GM18520 (cell line): ENCODE measurements at regions not wholly inside any gene's neighbourhood (a gene's known extent, or its start where the extent isn't known, plus 50 kb on each side); places are given as distances from the start of the nearest gene placed in this dataset.
"Not testable (repeated sequence)": the region's sequence is repeated elsewhere in the genome, so short reads cannot be mapped to it uniquely, and the experiment has no call there.

Source experiments
- ATAC-seq: cut with Tn5 transposase; IDR thresholded peaks from one replicate; pipeline ENCODE4 v1.9.1; 2021; ENCODE audit not compliant: unreplicated experiment

DNA sequence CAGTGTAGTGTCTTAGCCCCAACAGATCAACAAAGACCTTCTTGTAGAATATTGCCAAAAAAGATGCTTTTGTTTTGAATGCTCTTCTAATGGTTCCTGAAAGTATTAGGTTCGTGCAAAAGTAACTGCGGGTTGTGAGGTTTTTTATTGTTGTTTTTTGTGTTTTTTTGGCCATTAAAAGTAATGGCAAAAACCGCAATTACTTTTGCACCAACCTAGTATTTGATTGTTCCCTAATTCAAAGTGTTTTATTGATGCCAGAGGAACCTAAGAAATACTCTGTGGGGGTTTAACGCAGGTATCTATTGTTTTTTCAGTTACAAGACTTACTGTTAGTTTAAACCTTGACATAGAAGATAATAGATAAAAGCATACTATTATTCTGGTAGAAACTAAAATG lies 150.8 kb upstream of the DAAM1 start:
- no peak for ATAC-seq

DNA sequence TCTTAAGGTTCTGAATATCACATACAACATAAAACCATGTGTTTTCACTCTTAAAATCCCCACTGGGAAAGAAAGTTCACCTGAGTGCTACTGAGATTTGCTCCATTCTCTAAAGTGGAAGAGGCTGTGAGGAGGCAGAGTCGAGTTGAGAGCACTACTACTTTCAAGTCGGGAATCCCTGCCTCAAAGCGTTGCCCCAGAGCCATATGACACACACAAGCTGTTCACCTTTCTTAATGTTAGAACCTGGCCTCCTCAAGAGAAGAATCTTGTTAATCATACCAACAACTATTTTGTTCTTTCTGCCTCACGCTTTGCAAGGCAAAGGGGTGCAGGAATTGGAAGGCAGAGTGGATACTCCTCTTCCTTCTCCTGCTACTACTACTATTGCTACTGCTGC lies 149.7 kb upstream of the DAAM1 start:
- no peak for ATAC-seq

DNA sequence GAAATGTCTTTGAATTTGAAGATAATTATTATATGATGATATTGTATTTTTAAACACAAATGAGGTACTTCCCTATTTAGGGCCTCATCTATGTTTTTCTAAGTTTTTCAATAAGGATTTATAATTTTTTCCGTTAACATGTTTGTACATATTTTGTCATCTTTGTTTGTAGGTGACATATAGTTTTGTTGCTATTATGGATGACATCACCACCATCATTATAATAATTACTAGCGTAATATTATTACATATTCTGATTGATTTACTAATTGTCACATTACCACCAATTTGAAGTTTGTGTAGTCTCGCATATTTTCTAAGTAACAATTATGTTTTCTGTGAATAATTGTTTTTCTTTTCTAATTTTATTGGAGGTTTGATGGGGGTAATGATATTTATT lies 147.2 kb upstream of the DAAM1 start:
- ATAC-seq, result no peak

DNA sequence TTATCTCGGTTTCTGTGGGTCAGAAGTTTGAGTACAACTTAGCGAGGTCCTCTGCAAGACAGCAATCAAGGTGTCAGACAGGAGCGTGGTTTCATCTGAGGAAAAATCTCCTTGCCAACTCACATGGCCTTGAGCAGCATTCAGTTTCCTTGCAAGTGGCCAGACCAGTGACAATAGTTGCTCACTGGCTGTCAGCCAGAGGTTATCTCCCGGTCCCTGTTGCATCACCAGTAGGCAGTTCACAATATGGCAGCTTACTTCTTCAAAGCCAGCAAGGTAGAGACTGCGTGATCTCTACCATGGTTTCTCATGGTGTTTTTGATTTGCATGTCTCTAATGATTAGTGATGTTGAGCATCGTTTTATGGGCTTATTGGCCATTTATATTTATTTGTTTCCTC lies 143.8 kb upstream of the DAAM1 start:
- ATAC-seq, result no peak

DNA sequence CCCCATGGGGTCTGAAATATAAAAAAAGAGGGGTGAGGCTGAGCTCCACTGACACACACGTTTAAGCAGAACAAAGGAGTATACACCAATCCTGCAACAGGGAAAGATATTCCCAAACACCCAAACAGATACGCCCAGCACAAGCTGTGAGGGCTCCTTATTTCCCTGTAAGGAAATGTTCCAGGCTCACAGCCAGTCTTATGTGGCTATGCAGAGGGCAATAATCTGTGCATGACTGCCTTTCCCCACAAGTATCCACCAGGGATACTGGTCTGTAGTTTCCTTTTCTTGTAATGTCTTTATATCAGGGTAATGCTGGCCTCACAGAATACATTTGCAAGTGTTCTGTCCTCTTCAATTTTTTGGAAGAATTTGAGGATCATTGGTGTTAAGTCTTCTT lies 141.7 kb upstream of the DAAM1 start:
- no peak for ATAC-seq

DNA sequence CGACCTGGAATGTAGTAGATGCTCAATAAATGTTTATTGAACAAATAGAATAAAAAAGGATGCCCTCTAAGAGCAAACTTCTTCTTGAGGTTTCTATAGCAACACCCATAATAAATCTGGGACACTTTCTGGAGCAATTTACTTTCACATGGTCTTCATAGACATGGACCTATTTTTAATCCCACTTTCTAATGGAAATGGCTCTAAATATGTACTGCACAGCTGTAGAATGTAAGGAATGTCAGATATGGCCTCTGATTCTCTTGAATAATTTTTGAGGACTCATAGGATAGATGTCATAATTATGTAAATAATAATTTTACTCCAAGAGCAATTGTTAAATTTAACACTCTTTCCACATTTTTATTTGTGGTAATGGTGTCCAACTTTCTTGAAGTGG lies 133.5 kb upstream of the DAAM1 start:
- ATAC-seq, result no peak

DNA sequence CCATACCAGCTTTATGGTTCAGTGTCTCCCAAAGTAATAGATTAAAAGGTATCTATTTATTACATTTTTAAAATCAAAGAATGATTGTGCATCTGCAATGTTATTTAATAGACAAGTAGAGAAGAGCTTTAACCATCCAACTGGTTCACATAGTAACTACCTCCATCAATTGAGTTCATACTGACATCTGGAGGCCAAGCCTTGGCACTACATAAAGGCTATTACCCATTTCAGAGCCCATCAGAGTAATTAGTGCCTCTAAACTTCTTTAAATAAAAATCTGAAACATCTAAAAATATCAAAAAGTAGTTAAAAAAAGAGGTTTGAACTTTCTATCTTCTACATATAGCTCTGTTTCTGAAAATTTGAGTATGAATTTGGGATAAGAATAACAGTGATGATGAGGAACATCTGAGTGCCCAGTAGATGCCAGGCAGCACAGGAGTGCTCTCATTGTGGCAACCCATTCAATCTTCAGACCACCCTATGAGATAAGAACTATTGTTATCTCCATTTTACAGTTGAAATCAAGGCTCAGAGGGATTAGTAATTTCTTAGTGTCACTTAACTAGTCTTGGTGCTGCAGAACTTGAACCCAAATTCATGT lies 132.9 kb upstream of the DAAM1 start:
- ATAC-seq, result no peak

DNA sequence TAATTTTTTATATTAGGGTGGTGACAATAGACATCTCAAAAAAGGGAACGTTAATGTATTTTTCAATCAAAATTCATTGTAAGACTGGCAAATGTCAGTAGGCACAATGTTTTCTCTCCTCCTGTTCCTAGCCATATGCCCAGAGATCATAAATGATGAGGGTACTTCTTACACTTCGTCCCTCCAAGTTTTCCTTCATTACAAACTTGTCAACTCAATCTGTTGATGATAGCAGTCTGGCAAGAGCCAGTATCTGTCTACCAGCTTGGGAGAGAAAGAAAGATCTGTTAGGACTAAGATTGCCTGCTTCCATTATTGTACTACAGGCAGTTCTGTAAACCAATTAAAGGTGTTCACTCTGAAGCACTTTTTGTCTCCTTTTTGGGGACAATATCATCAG lies 130.9 kb upstream of the DAAM1 start:
- ATAC-seq, result no peak

DNA sequence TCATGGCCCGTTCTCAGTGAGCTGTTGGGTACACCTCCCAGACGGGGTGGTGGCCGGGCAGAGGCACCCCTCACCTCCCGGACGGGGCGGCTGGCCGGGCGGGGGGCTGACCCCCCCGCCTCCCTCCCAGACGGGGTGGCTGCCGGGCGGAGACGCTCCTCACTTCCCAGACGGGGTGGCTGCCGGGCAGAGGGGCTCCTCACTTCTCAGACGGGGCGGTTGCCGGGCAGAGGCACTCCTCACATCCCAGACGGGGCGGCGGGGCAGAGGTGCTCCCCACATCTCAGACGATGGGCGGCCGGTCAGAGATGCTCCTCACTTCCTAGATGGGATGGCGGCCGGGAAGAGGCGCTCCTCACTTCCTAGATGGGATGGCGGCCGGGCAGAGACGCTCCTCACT lies 129.7 kb upstream of the DAAM1 start:
- ATAC-seq, result not testable (repeated sequence)

DNA sequence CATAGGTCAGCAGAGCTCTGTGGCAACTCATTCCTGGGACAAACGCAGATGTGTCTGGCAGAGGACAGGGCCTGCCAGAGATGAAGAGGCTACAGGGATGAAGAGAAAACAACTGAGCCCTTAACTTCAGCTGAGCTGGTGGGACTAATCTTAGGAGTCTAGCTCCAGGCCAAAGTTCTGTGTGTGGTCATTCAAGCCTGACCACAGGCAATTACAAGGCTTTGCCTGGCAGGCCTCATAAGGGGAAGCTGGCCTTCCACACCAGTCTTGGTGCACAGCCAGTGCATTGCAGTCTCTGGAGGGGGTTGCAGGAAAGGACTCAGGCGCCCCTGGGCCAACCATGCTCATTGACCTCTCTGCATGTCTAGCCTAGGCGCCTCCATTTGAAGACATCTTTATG lies 127.6 kb upstream of the DAAM1 start:
- ATAC-seq, result no peak

DNA sequence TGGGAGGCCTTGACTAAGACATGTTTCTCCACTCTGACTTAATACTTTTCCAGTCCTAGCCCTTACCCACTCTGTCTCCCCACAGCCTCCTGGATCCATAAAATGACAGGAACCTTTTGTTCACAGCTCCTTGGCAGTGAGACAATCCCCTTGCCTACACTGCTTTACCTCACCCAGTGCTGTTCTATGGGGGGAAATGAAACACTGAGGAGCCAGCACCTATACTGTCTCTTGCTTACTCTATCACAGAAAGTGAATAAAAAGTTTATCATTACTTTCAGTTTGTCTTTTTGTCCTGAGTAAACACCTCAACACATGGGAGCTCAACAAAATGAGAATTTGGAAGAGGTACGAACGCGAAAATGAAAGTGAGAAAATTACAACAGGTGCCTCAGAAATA lies 127.2 kb upstream of the DAAM1 start:
- ATAC-seq, result no peak

DNA sequence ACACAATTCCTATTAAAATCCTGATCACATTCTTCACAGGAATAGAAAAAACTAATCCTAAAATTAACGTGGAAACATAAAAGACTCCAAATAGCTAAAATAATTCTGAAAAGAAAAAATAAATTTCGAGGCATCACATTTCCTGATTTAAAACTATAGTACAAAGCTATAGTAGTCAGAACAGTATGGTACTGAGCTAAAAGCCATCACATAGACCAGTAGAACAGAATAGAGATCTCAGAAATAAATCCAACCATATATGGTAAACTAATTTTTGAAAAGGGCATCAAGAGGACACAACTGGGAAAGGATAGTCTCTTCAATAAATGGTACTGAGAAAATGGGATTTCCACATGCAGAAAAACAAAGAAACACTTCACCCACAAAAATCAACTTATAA lies 125.2 kb upstream of the DAAM1 start:
- no peak for ATAC-seq

DNA sequence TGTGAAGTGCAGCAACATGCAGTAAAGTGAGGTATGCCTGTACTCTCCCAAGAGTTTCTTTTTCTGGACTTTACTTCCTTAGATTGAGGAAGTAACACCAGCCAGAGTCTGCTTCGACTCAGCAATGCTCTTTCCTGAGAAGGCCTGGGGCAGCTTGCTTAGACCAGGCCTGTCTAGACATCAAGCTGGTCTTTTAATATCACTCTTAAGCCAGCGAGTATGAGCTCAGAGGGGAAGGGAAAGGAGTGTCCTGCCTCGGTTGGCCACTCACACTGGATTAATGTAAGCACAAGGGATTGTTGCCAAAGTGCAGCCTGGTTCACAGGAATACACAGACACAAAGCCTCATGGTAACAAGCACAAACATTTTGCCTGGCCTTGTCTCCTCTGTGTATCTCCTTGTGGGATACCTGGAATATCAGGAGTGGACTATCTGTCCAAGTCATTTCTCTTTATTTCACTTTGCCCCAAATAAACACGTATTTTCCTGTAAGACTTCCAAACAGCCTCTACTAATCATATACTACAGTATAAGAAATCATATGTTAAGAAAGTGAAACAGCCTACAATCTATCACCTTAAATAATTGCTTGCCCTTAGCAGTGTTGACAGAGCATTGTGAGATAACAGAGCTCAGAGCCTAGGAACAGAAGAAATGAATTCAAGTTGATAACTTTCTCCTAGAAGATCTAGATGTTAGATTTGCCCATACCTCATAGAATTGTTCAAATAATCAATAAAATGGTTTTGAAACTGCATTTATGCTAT lies 121.2 kb upstream of the DAAM1 start:
- no peak for ATAC-seq

DNA sequence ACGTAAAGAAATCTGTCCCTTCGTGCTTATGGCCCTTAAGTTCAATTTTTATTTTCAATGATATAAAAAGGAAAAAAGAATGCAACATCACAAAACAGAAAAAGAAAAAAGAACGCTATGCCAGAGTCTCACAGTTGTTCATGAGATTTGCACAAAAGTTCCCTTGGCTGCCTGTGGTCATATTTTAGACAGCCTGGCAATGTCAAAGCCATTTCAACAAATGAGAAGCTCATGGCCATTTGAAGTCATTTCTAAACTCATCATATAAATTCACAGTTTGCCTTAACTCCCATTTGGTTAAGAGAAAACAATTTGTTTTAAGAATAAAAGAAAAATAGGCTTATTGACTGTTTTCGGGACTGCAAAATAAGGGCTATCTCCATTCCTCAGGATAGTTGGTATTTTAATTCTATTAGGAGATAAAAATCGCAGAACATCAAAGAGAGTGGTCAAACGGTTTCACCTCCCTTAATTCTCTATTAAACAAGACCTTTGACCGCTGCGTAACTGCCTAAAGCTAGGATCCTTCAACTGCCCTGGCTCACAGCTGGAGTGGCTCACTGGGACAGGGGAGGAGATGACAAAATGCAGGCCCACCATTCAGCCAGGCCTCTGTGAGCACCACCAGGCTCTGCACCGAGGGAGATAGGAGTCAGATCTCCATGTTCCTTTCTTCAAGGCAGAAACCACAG lies 119.2 kb upstream of the DAAM1 start:
- no peak for ATAC-seq

DNA sequence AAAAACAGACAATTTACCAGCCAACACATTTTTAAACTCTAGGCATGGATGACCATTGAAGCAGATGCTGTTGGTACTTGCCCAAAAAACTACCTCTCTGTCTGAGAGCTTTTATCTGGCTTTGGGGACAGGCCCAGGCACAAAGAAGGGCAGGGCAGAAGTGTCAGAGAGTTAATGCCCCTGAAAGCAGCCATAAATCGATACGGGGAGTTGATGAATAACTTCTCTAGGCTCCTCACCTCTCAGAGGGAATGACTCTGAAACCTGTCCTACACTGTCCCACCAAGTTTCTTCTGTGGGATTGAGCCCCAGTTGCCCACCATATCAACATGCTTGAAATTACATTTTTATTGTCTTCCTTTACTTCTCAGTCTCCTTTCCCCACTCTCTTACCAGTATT lies 113.0 kb upstream of the DAAM1 start:
- ATAC-seq, result no peak

DNA sequence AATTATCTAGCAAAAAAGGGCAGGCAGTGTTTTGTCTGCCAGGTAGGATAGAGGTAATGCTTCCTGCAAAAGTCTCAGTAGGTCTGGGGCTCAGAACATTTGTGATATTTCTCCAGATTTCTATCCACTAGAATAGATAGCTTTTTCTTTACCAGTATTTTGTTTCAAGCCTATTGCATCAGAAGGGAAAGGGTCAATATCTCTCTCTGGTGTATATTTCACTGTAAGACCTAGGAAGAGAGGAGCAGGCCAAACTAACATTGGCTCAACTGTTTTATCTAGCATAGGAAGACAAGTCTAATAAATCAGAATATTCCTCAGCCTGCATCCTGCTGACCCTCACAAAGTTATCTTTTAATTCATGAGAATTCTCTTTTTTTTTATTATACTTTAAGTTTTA lies 106.7 kb upstream of the DAAM1 start:
- ATAC-seq, result no peak

DNA sequence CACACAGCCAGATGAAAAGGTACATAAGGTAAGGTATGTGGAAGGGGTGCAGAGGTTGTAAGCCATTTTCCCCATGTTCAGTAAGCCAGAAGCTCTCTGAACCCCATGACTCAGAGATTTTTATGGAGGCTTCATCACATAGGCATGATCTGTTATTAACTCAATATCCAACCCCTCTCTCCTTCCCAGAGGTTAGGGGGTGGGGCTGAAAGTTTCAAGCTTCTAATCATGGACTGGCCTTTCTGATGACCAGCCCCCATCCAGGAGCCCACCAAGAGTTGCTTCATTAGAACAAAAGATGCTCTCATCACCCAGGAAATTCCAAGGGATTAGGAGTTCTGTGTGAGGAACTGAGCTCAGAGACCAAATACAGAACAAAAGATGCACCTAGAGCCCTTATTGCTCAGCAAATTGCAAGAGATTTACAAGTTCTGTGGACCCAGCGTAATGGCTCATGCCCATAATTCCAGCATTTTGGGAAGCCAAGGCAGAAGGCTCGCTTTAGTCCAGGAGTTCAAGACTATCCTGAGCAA lies 103.2 kb upstream of the DAAM1 start:
- no peak for ATAC-seq

DNA sequence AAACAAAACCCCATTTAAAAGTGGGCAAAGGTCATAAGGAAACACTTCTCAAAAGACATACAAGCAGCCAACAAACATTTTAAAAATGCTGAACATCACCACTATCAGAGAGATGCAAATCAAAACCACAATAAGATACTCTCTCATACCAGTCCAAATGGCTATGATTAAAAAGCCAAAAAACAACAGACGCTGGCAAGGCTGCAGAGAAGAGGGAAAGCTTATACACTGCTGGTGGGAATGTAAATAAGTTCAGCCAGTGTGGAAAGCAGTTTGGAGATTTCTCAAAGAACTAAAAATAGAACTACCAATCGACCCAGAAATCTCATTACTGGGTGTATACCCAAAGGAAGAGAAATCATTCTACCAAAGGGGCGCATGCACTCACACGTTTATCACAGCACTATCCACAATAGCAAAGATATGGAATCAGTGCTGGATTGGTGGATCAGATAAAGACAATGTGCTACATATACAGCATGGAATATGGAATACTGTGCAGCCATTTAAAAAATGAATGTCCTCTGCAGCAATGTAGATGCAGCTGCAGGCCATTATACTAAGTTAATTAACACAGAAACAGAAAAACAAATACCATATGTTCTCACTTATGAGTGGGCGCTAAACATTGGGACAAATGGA lies 102.1 kb upstream of the DAAM1 start:
- no peak for ATAC-seq

DNA sequence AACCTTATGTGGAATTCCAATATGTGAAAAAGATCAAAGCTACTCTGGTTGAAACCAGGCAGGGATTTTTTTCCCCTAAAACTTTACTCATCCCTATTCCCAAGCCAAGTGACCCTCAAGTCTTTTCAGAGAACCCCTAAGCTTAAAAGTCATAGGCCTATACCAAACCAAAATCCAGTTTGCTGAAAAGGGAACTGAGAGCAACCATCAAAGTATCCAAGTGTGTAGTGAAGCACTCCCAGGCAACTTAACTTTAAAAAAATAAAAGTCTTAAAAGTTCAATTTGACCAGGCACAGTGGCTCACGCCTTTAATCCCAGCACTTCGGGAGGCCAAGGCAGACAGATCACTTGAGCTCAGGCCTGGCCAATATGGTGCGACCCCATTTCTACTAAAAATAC lies 101.2 kb upstream of the DAAM1 start:
- no peak for ATAC-seq

DNA sequence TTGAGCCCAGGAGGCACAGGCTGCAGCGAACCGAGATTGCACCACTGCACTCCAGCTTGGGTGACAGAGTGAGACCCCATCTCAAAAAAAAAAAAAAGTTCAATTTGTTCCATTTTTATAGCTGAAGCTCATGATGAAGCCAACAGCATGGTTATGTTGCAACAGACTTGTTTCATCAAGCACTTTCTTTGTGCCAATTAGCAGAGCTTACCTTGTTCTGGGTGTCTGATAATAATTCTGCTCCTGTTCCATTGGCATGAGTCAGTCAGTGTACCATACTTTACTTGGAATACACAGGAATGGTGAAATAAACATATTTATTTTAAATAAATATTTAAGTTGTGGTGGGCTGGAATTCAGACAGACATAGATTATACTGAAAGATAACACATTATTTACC lies 100.8 kb upstream of the DAAM1 start:
- ATAC-seq, result no peak

DNA sequence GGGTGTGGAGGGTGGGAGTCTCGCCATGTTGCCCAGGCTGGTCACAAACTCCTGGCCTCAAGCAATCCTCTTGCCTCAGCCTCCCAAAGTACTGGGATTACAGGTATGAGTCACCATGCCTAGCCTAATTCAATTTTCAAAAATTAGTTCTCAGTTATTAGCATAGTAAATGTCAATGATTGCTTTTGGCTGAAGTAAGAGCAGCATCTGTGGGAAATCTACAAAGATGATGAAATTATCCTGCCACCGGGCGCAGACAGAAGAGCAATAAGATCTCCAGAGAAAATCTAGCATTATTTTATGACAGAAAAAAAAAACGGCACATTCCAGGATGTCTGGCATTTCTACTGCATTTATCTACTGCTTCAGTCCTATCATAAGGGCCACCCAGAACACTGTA lies 97.9 kb upstream of the DAAM1 start:
- no peak for ATAC-seq

DNA sequence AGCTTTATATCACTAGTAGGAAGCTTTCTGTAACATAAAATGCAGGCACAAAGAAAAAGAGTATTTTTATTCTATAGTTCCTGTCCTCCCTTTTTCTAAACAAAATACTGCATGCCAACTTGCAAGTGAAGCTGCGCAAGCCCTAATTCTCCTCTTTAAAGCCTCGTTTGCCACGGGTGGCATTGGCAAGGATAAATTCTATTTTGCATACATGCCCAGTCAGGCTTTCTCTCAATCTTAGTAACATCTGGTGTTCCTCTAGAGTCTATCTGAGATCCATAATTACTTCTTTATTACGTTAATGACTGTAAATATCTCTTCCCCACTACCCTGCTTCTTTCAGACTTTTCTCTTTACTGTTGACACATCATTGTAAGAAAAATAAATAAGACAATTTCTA lies 97.1 kb upstream of the DAAM1 start:
- ATAC-seq, result no peak
